ENCODE measurements at regions not wholly inside any gene's neighbourhood (a gene's known extent, or its start where the extent isn't known, plus 50 kb on each side); places are given as distances from the start of the nearest gene placed in this dataset.

DNA sequence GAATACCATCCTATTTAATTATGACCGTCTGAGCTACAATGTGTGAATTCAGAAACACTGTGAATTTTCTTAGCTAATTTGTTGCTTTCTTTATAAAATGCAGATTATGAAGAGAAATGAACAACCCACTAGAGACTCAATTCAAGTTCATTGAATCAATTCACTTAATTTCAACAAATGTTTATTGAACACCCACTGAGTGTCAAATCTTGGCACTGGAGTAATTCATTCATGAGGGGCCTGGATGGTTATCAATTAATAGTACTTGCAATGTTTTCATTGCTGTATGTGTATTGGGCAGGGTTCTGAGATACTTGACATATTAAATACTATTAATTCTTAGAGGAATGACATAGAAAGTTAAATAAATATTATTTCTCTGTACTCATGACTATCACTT, 789.4 kb downstream of the STPG2 start:
- TF ChIP-seq TSHZ2 (CRISPR knock-in tag; IDR thresholded peaks at IDR 0.05) (no peak), OSR1 (CRISPR knock-in tag; IDR thresholded peaks at IDR 0.05) (no peak), RARB (CRISPR knock-in tag; IDR thresholded peaks at IDR 0.05) (no peak), TOX (CRISPR knock-in tag; IDR thresholded peaks at IDR 0.05; ENCODE audit: borderline replicate concordance) (no peak), ISL1 (CRISPR knock-in tag; IDR thresholded peaks at IDR 0.05) (no peak), CSRNP3 (CRISPR knock-in tag; IDR thresholded peaks at IDR 0.05) (no peak), TCF4 (CRISPR knock-in tag; IDR thresholded peaks at IDR 0.05; ENCODE audit: borderline replicate concordance) (no peak), ZNF70 (CRISPR knock-in tag; IDR thresholded peaks at IDR 0.05) (no peak), ZNF8 (CRISPR knock-in tag; IDR thresholded peaks at IDR 0.05) (no peak)
- no peak for ATAC-seq

DNA sequence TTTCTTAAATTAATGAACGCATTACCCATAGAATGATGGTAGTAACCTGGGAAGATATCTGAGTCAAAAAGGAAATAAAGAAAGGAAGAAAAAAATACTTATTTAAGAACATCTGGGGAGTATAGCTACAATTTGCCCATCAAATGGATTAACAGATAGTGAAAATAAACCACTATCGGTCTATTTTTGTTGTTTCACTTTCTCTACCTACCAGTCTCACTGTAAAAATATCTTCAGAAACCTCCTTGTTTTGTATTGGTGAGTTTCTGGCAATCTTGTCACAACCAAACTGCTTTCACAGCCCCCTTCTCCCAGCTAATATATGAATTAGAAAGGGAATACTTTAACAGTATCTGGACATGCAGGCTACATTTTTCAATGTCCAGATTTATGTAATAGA, 783.5 kb downstream of the STPG2 start:
- no peak for ATAC-seq
- TF ChIP-seq ESRRG (CRISPR knock-in tag; IDR thresholded peaks at IDR 0.05) (no peak), OSR1 (CRISPR knock-in tag; IDR thresholded peaks at IDR 0.05) (no peak), ZNF70 (CRISPR knock-in tag; IDR thresholded peaks at IDR 0.05) (no peak), GLIS3 (CRISPR knock-in tag; IDR thresholded peaks at IDR 0.05) (no peak), ARNTL (CRISPR knock-in tag; IDR thresholded peaks at IDR 0.05; ENCODE audit: borderline replicate concordance, low read depth) (no peak), ZNF565 (CRISPR knock-in tag; conservative IDR thresholded peaks at IDR 0.05; ENCODE audit: low read depth) (no peak), ZFP3 (CRISPR knock-in tag; IDR thresholded peaks at IDR 0.05) (no peak), ZFP30 (CRISPR knock-in tag; IDR thresholded peaks at IDR 0.05) (no peak), ZNF8 (CRISPR knock-in tag; IDR thresholded peaks at IDR 0.05) (no peak), CSRNP3 (CRISPR knock-in tag; IDR thresholded peaks at IDR 0.05) (no peak), CSDC2 (CRISPR knock-in tag; IDR thresholded peaks at IDR 0.05) (no peak), TCF4 (CRISPR knock-in tag; IDR thresholded peaks at IDR 0.05; ENCODE audit: borderline replicate concordance) (no peak), BACH2 (CRISPR knock-in tag; IDR thresholded peaks at IDR 0.05; ENCODE audit: borderline replicate concordance) (no peak), ISL1 (CRISPR knock-in tag; IDR thresholded peaks at IDR 0.05) (no peak), SNAI2 (CRISPR knock-in tag; IDR thresholded peaks at IDR 0.05) (no peak), TOX (CRISPR knock-in tag; IDR thresholded peaks at IDR 0.05; ENCODE audit: borderline replicate concordance) (no peak)
- TF ChIP-seq, protein P1, sequence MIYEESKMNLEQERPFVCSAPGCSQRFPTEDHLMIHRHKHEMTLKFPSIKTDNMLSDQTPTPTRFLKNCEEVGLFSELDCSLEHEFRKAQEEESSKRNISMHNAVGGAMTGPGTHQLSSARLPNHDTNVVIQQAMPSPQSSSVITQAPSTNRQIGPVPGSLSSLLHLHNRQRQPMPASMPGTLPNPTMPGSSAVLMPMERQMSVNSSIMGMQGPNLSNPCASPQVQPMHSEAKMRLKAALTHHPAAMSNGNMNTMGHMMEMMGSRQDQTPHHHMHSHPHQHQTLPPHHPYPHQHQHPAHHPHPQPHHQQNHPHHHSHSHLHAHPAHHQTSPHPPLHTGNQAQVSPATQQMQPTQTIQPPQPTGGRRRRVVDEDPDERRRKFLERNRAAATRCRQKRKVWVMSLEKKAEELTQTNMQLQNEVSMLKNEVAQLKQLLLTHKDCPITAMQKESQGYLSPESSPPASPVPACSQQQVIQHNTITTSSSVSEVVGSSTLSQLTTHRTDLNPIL (CRISPR knock-in tag; IDR thresholded peaks at IDR 0.05; ENCODE audit: low read depth) = no peak
- TF ChIP-seq, protein P2, sequence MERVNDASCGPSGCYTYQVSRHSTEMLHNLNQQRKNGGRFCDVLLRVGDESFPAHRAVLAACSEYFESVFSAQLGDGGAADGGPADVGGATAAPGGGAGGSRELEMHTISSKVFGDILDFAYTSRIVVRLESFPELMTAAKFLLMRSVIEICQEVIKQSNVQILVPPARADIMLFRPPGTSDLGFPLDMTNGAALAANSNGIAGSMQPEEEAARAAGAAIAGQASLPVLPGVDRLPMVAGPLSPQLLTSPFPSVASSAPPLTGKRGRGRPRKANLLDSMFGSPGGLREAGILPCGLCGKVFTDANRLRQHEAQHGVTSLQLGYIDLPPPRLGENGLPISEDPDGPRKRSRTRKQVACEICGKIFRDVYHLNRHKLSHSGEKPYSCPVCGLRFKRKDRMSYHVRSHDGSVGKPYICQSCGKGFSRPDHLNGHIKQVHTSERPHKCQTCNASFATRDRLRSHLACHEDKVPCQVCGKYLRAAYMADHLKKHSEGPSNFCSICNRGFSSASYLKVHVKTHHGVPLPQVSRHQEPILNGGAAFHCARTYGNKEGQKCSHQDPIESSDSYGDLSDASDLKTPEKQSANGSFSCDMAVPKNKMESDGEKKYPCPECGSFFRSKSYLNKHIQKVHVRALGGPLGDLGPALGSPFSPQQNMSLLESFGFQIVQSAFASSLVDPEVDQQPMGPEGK (CRISPR knock-in tag; IDR thresholded peaks at IDR 0.05; ENCODE audit: borderline replicate concordance) = no peak

DNA sequence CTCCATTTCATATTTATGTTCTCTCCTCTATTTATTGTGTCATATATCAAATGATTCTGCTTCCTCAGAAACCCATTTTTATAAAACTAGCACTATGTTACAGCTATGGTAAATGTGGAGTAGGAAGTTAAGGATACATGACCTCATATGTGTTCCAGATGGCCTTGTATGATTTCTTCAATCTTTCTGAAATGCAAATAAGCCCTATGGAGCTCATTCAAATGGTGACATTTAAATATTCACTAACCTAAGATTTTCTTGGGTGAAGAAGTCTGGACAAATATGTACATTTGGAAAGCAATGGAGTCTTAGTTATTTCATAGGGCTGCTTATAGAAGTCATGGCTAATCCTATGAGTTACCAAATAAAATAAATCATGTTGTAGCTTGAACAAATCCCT, 782.5 kb downstream of the STPG2 start:
- no peak for ATAC-seq
- TF ChIP-seq POU6F1 (CRISPR knock-in tag; IDR thresholded peaks at IDR 0.05; ENCODE audit: borderline replicate concordance, low read depth) (no peak), OSR1 (CRISPR knock-in tag; IDR thresholded peaks at IDR 0.05) (no peak), ZFP3 (CRISPR knock-in tag; IDR thresholded peaks at IDR 0.05) (no peak)
